GM19438 (cell line): ENCODE measurements at regions not wholly inside any gene's neighbourhood (a gene's known extent, or its start where the extent isn't known, plus 50 kb on each side); places are given as distances from the start of the nearest gene placed in this dataset.
"Not testable (repeated sequence)": the region's sequence is repeated elsewhere in the genome, so short reads cannot be mapped to it uniquely, and the experiment has no call there.

ENCODE experiments used
- ATAC-seq: cut with Tn5 transposase; IDR thresholded peaks from one replicate; pipeline ENCODE4 v1.9.1; 2021; ENCODE audit warnings: low read depth; ENCODE audit not compliant: unreplicated experiment

DNA sequence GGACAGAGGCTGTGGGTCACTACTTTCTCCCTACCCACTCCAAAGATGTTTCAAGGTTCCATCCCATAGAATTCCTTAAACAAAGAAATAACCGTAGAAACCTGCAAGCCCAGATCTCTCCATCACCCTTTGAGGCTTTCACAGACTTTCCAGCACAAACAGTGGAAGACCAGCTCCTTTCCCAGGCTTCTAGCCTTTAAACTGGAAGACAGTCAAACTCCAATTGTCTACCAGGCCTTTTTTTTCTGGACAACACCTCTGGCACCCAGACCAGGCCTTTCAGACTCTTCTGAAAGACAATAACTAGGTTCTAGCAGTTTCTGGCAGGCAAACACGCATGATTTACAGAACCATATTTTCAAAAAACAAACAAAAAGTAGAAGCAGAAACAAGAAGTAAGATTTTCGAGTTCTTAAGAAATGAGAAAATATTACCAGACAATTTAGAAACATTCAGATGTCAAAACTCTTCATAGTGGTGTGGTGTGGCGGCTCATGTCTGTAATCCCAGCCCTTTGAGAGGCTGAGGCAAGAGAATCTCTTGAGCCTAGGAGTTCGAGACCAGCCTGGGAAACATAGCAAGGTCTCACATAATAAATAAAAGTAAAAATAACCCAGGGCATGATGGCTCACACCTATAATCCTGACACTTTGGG lies 73.0 kb upstream of the EPCAM start:
- no peak for ATAC-seq

DNA sequence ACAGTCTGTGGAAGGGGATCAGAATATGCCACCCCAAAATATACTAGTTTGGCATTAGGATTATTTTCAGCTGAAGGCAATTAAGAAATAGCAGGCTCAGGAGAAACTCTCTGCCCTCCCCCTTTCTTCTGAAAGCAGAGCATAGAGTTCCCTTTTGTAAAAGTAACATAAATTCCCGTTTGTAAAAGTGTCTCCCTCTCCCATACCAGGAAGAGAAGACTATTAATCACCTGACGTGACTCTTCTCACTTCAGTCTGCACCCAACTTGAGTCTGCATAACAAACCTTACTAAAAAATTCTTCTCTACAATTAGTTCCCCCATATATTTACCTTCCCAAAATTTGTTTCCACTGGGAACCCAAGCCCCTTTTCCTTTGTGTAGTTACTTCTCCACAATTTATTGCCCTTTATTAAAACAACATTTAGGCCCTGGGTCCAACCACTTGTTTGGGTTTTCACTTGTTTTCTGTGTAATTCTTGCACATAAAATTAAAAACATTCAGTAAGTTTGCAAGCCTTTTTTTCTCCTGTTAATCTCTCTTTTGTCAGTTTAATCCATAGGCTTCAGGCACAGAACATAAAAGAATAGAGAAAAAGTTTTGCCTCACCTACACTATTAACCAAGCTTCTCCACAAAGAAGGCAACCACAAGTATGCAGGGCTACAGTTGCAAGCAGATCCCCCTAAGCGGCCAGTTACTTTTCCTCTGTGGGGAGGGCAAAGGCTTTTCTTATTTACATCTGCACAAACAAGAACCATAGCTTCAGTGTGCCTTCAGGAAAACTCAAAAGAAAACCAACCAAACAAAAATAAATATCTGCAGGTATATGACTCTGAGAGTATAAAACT lies 73.8 kb upstream of the EPCAM start:
- no peak for ATAC-seq

DNA sequence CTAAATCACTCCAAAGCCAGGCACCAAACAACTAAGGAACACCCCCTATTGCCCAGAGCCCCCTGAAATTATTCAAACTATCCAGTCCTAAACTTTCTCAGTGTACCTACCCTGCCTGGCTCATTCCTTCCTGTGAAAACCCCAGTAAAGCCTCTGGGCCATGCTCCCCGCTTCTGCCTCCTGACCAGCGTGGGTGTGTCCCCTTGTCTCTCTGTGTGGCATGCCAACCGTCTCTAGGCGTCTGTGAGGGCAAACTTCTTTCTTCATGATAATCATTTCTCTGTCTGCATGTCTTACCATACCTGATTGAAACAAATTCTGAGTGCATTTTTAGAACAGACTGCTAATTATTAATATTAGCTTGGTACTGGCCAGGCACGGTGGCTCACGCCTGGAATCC lies 75.1 kb upstream of the EPCAM start:
- no peak for ATAC-seq

- ATAC-seq, result no peak
These were observed 80.2 kb upstream of the EPCAM start for GRCh38 chr2:47288864-47289263.

- no peak for ATAC-seq
These were observed 85.5 kb upstream of the EPCAM start for GRCh38 chr2:47283659-47284058.

GRCh38 chr2:47282621-47283272 lies 86.4 kb upstream of the EPCAM start:
- ATAC-seq, result no peak

DNA sequence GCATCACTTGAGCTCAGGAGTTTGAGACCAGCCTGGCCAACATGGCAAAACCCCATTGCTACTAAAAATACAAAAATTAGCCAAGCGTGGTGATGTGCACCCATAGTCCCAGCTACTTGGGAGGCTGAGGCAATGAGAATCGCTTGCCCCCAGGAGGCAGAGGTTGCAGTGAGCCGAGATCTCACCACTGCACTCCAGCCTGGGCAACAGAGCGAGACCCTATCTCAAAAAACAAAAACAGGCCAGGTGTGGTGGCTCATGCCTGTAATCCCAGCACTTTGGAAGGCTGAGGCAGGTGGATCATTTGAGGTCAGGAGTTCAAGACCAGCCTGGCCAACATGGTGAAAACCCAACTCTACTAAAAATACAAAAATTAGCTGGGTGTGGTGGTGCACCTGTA lies 89.6 kb upstream of the EPCAM start:
- not testable (repeated sequence) for ATAC-seq

DNA sequence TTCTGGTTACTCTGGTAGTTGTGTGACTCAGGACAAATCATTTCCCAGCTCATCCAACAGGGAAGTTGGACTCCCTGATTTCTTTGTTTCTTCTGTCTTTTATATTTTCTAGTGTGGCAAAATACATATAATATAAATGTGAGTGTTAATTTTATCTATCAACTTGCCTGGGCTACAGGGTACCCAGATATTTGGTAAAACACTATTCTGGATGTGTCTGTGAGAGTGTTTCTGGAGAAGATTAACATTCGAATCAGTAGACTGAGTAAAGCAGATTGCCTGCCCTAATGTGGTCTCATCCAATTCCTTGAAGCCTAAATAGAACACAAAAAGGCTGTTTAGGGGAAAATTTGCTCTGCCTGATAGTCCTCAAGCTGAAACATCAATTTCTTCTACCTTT lies 91.1 kb upstream of the EPCAM start:
- ATAC-seq, result no peak

DNA sequence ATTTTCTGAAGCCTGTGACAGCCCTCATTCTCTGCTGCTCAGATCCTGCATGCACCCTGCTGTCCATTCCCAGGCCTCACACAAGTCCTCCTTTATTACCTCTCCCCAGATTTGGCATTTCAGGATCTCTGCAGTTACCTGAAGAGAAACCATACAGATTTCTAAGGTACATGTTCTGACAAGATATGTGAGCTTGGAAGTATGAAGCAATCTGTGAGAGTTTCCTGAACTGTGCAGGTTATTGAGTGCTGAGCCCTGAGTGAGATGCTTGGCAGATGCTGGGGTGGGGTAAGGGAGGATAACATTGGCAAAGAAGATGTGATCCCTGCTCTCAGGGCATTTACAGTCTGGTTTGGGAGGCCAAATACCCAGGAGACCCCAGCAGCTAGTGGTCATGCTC lies 91.9 kb upstream of the EPCAM start:
- ATAC-seq, result no peak

GRCh38 chr2:47276061-47276460 lies 93.0 kb upstream of the EPCAM start:
- no peak for ATAC-seq

- no peak for ATAC-seq
These were observed 94.9 kb upstream of the EPCAM start for GRCh38 chr2:47274054-47274782.

- ATAC-seq, result no peak
These were observed 96.0 kb upstream of the EPCAM start for GRCh38 chr2:47272905-47273758.

- peak; percentile 62 for ATAC-seq
These were observed 95.9 kb upstream of the CALM2 start for GRCh38 chr2:47272031-47272864.

GRCh38 chr2:47271054-47272000 lies 95.0 kb upstream of the CALM2 start:
- peak; percentile 6 for ATAC-seq

DNA sequence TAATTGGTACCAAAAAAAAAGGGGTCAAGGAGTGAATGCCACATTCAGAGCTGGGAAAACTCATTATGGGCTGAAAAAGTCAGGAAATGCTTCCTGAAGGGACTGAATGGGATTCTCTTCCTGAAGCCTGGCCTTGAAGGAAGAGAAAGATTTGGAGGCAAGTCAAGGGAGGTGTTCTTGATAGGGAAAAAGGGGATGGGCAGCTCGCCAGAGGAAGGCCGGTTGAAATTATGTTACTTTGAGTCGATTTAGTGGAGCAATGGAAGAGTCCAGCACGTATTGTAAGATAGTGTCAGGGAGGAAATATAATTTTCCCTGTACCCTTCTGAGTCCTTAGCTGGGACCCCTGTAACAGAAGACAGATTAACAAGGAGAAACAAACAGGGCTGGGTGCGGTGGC lies 94.1 kb upstream of the CALM2 start:
- no peak for ATAC-seq

- ATAC-seq, result no peak
These were observed 93.3 kb upstream of the CALM2 start for GRCh38 chr2:47269316-47270232.

GRCh38 chr2:47267711-47268086 lies 91.4 kb upstream of the CALM2 start:
- no peak for ATAC-seq
